ENCODE measurements at regions not wholly inside any gene's neighbourhood (a gene's known extent, or its start where the extent isn't known, plus 50 kb on each side); places are given as distances from the start of the nearest gene placed in this dataset.

DNA sequence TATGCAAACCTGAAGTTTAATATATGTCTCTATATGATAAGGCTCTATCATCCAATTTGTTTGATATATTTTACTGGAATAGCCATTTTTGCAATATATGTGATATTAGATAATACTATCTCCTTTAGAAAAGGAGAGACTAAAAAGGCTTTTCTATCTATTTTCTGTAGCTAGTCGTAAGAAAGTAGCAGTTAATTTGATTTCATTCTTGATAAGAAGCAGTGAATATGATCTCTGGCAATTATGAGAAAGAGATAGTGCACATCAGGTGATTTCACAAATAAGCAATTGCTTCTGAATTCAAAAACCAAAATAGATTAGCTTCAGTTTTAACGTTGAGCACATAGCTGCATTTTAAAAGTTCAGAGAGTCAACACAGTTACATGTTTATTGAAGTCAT, 1318.4 kb downstream of the CDH8 start:
- TF ChIP-seq, protein P1, sequence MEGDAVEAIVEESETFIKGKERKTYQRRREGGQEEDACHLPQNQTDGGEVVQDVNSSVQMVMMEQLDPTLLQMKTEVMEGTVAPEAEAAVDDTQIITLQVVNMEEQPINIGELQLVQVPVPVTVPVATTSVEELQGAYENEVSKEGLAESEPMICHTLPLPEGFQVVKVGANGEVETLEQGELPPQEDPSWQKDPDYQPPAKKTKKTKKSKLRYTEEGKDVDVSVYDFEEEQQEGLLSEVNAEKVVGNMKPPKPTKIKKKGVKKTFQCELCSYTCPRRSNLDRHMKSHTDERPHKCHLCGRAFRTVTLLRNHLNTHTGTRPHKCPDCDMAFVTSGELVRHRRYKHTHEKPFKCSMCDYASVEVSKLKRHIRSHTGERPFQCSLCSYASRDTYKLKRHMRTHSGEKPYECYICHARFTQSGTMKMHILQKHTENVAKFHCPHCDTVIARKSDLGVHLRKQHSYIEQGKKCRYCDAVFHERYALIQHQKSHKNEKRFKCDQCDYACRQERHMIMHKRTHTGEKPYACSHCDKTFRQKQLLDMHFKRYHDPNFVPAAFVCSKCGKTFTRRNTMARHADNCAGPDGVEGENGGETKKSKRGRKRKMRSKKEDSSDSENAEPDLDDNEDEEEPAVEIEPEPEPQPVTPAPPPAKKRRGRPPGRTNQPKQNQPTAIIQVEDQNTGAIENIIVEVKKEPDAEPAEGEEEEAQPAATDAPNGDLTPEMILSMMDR (IDR thresholded peaks at IDR 0.05; ENCODE audit: low read depth, low read length, missing control alignments) = no peak
- no peak overlapping the region for H3K4me3 ChIP-seq (ENCODE audit: low read depth, low read length)
- no peak for DNase-seq
- H3K27me3 ChIP-seq (replicated peaks) = no peaks in the 10 kb centered on the region
- no peaks in the 10 kb centered on the region for H3K36me3 ChIP-seq (replicated peaks)
- in situ Hi-C loops (cut with HindIII; ENCODE audit: low pct_ligation_motif_present, low sequenced_read_pairs) = no loop called here
- no peak overlapping the region for H3K27ac ChIP-seq

DNA sequence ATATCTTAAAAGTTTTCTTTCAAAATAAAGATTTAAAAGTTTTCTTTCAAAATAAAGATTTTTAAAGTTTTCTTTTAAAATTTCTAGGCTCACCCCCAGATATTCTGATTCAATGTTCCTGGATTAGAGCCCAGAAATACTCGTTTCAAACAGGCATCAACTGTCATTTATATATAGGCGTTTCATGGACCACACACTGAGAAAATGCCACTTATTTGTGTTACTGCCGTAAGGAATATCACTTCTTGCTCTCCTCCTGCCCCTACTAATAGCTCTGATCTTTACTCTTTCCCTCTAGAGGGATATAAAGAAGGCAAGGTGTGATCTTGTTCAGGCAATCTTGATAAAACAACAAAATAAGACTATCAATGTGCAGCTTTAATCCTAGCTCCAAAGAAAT, 1324.1 kb downstream of the CDH8 start:
- H3K27ac ChIP-seq = no peak overlapping the region
- H3K27me3 ChIP-seq (replicated peaks) = no peaks in the 10 kb centered on the region
- no peak overlapping the region for H3K4me3 ChIP-seq (ENCODE audit: low read depth, low read length)
- DNase-seq = no peak
- H3K36me3 ChIP-seq (replicated peaks) = no peaks in the 10 kb centered on the region
- TF ChIP-seq, protein P1 (IDR thresholded peaks at IDR 0.05; ENCODE audit: low read depth, low read length, missing control alignments) = no peak
- in situ Hi-C loops (cut with HindIII; ENCODE audit: low pct_ligation_motif_present, low sequenced_read_pairs) = no loop called here

DNA sequence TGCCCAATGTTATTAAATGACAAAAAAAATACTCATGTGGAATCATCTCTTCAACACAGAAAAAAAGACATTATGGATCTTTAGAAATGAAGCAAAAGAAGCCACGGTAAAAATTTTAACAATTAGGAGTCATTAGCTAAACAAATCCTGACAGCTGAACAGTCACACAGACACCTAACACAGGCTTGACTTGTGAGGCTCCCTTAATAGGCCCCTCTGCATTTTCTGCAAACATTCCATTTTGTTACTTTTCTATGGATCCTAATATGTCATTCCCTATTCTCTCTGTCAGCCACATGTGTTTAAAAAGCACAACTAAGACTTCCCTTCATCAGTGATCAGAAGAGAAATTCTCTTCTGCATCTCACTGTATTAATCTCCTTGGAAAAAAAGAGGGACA, 1331.5 kb downstream of the CDH8 start:
- Histone ChIP-seq H3K36me3 (replicated peaks) (no peaks in the 10 kb centered on the region), H3K4me3 (ENCODE audit: low read depth, low read length) (no peak overlapping the region), H3K27me3 (replicated peaks) (no peaks in the 10 kb centered on the region), H3K27ac (no peak overlapping the region)
- no peak for DNase-seq
- in situ Hi-C loops (cut with HindIII; ENCODE audit: low pct_ligation_motif_present, low sequenced_read_pairs) = no loop called here
- TF ChIP-seq, protein P1 (IDR thresholded peaks at IDR 0.05; ENCODE audit: low read depth, low read length, missing control alignments) = no peak

DNA sequence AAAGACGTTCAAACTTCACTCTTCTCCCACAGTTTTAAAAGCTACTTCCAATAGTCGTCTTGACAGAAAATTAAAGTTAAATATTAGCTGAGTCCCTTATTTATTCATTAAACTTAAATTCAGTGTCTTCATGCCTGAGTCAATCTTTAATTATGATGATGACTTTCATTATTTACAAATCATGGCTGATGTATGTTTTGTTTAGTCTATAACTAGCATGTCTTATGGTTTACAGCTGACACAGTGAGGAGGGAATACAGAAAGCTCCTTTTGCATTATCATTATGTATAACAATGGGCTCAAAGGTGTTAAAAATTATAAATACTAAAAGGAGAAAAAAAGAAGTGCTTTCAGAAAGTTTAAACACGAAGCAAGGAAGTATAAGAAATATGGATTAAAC, 1333.1 kb downstream of the CDH8 start:
- no peak for DNase-seq

DNA sequence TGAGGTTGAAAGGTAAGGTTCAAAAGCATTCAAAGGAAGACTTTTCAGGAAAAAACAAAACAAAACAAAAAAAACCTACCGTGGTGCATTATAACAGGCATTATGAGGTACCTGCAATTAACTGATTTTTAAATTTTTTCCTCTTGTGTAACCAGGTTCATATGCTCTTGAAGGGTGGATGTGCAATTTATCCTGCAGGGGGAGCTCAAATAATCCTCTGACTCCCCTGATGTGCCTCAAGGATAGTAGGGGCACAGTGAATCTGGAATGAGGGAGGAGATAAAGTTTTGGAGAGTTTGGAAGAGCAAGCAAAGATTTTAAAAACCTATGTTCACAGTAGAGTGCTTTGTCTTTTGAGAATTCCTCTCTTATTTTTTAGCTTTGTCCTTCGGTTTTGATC, 1349.4 kb downstream of the CDH8 start:
- in situ Hi-C loops (cut with HindIII; ENCODE audit: low pct_ligation_motif_present, low sequenced_read_pairs) = no loop called here
- Histone ChIP-seq H3K27me3 (replicated peaks) (no peaks in the 10 kb centered on the region), H3K4me3 (ENCODE audit: low read depth, low read length) (no peak overlapping the region), H3K27ac (no peak overlapping the region), H3K36me3 (replicated peaks) (no peaks in the 10 kb centered on the region)
- TF ChIP-seq, protein P1 (IDR thresholded peaks at IDR 0.05; ENCODE audit: low read depth, low read length, missing control alignments) = no peak
- DNase-seq = no peak

More for the DNA sequence above, 1333.1 kb downstream of the CDH8 start:
- in situ Hi-C loops (cut with HindIII; ENCODE audit: low pct_ligation_motif_present, low sequenced_read_pairs) = no loop called here
- H3K36me3 ChIP-seq (replicated peaks) = no peaks in the 10 kb centered on the region
- no peak overlapping the region for H3K27ac ChIP-seq
- TF ChIP-seq, protein P1 (IDR thresholded peaks at IDR 0.05; ENCODE audit: low read depth, low read length, missing control alignments) = no peak
- no peak overlapping the region for H3K4me3 ChIP-seq (ENCODE audit: low read depth, low read length)
- no peaks in the 10 kb centered on the region for H3K27me3 ChIP-seq (replicated peaks)

DNA sequence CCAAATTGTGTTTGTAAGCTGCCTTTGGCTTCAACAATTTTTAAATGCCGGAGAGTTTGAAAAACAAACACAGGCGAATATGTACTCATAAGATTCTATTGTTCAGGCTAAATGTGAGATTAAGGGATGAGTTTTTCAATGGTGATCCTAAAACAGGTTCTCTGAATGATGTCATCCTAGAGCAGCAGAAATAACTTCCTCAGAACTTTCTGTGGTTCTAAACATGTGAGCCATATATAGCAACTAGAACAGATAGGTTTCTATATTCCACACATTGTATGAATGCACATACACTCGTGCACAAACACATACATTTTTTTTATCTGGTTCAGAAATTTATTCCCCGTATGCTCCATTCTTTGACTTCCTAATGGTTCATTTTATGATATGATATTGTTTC, 1352.2 kb downstream of the CDH8 start:
- TF ChIP-seq, protein P1 (IDR thresholded peaks at IDR 0.05; ENCODE audit: low read depth, low read length, missing control alignments) = no peak
- in situ Hi-C loops (cut with HindIII; ENCODE audit: low pct_ligation_motif_present, low sequenced_read_pairs) = no loop called here
- H3K4me3 ChIP-seq (ENCODE audit: low read depth, low read length) = no peak overlapping the region
- DNase-seq = no peak
- no peaks in the 10 kb centered on the region for H3K36me3 ChIP-seq (replicated peaks)
- H3K27ac ChIP-seq = no peak overlapping the region
- no peaks in the 10 kb centered on the region for H3K27me3 ChIP-seq (replicated peaks)
